ENCODE measurements at regions not wholly inside any gene's neighbourhood (a gene's known extent, or its start where the extent isn't known, plus 50 kb on each side); places are given as distances from the start of the nearest gene placed in this dataset.

GRCh38 chr22:25395915-25396314, 168.6 kb upstream of the GRK3 start (continued):
- TF ChIP-seq RARG (CRISPR knock-in tag; IDR thresholded peaks at IDR 0.05; ENCODE audit: low read depth) (no peak), ZNF460 (CRISPR knock-in tag; IDR thresholded peaks at IDR 0.05; ENCODE audit: borderline replicate concordance) (no peak), ZFP37 (CRISPR knock-in tag; IDR thresholded peaks at IDR 0.05; ENCODE audit: borderline replicate concordance) (no peak), JUND (CRISPR knock-in tag; IDR thresholded peaks at IDR 0.05) (no peak), MZF1 (CRISPR knock-in tag; IDR thresholded peaks at IDR 0.05; ENCODE audit: borderline replicate concordance) (no peak), CTCF (CRISPR knock-in tag; IDR thresholded peaks at IDR 0.05) (no peak), SNRNP70 (IDR thresholded peaks at IDR 0.05; ENCODE audit: low read depth, low read length) (no peak), ZNF441 (CRISPR knock-in tag; IDR thresholded peaks at IDR 0.05; ENCODE audit: borderline replicate concordance) (no peak), TCF7 (IDR thresholded peaks at IDR 0.05; ENCODE audit: low read depth) (peak; percentile 91), STAT5B (CRISPR knock-in tag; IDR thresholded peaks at IDR 0.05) (no peak), PHB2 (IDR thresholded peaks at IDR 0.05; ENCODE audit: partially characterized antibody) (no peak), ZNF713 (CRISPR knock-in tag; IDR thresholded peaks at IDR 0.05) (no peak), ATRX (CRISPR knock-in tag; IDR thresholded peaks at IDR 0.05; ENCODE audit: borderline replicate concordance) (no peak), ZNF607 (CRISPR knock-in tag; IDR thresholded peaks at IDR 0.05; ENCODE audit: borderline replicate concordance) (no peak), CREM (IDR thresholded peaks at IDR 0.05) (peak; percentile 33; the same call in 1 of the 2 replicates), CREM (CRISPR knock-in tag; IDR thresholded peaks at IDR 0.05) (no peak), ZNF33A (CRISPR knock-in tag; IDR thresholded peaks at IDR 0.05; ENCODE audit: borderline replicate concordance) (no peak; the same call in 1 of the 2 replicates), KDM5A (IDR thresholded peaks at IDR 0.05; ENCODE audit: borderline replicate concordance, low read length) (no peak), ZFP36L2 (CRISPR knock-in tag; IDR thresholded peaks at IDR 0.05) (no peak), GATAD2A (CRISPR knock-in tag; IDR thresholded peaks at IDR 0.05) (peak; percentile 66), FOXO4 (CRISPR knock-in tag; conservative IDR thresholded peaks at IDR 0.05) (no peak), ZSCAN31 (CRISPR knock-in tag; IDR thresholded peaks at IDR 0.05; ENCODE audit: low read depth) (no peak), ZNF296 (CRISPR knock-in tag; conservative IDR thresholded peaks at IDR 0.05) (no peak), ZNF20 (CRISPR knock-in tag; IDR thresholded peaks at IDR 0.05) (no peak)
- TF ChIP-seq, protein P1, sequence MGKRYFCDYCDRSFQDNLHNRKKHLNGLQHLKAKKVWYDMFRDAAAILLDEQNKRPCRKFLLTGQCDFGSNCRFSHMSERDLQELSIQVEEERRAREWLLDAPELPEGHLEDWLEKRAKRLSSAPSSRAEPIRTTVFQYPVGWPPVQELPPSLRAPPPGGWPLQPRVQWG (CRISPR knock-in tag; IDR thresholded peaks at IDR 0.05; ENCODE audit: borderline replicate concordance, low read depth) = no peak
- TF ChIP-seq, protein P2, sequence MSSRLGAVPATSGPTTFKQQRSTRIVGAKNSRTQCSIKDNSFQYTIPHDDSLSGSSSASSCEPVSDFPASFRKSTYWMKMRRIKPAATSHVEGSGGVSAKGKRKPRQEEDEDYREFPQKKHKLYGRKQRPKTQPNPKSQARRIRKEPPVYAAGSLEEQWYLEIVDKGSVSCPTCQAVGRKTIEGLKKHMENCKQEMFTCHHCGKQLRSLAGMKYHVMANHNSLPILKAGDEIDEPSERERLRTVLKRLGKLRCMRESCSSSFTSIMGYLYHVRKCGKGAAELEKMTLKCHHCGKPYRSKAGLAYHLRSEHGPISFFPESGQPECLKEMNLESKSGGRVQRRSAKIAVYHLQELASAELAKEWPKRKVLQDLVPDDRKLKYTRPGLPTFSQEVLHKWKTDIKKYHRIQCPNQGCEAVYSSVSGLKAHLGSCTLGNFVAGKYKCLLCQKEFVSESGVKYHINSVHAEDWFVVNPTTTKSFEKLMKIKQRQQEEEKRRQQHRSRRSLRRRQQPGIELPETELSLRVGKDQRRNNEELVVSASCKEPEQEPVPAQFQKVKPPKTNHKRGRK (CRISPR knock-in tag; IDR thresholded peaks at IDR 0.05) = no peak
- TF ChIP-seq, protein P3, sequence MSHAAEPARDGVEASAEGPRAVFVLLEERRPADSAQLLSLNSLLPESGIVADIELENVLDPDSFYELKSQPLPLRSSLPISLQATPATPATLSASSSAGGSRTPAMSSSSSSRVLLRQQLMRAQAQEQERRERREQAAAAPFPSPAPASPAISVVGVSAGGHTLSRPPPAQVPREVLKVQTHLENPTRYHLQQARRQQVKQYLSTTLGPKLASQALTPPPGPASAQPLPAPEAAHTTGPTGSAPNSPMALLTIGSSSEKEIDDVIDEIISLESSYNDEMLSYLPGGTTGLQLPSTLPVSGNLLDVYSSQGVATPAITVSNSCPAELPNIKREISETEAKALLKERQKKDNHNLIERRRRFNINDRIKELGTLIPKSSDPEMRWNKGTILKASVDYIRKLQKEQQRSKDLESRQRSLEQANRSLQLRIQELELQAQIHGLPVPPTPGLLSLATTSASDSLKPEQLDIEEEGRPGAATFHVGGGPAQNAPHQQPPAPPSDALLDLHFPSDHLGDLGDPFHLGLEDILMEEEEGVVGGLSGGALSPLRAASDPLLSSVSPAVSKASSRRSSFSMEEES (CRISPR knock-in tag; IDR thresholded peaks at IDR 0.05) = no peak

All from HepG2 (cell line).